ENCODE measurements at regions not wholly inside any gene's neighbourhood (a gene's known extent, or its start where the extent isn't known, plus 50 kb on each side); places are given as distances from the start of the nearest gene placed in this dataset.

- TF ChIP-seq POLR2A (IDR thresholded peaks at IDR 0.05): no peak
- TF ChIP-seq, protein P1, sequence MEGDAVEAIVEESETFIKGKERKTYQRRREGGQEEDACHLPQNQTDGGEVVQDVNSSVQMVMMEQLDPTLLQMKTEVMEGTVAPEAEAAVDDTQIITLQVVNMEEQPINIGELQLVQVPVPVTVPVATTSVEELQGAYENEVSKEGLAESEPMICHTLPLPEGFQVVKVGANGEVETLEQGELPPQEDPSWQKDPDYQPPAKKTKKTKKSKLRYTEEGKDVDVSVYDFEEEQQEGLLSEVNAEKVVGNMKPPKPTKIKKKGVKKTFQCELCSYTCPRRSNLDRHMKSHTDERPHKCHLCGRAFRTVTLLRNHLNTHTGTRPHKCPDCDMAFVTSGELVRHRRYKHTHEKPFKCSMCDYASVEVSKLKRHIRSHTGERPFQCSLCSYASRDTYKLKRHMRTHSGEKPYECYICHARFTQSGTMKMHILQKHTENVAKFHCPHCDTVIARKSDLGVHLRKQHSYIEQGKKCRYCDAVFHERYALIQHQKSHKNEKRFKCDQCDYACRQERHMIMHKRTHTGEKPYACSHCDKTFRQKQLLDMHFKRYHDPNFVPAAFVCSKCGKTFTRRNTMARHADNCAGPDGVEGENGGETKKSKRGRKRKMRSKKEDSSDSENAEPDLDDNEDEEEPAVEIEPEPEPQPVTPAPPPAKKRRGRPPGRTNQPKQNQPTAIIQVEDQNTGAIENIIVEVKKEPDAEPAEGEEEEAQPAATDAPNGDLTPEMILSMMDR (IDR thresholded peaks at IDR 0.05): no peak
Measured at GRCh38 chr11:21710809-21711208, 482.1 kb upstream of the ANO5 start.
